SK-N-SH (cell line): ENCODE measurements at regions not wholly inside any gene's neighbourhood (a gene's known extent, or its start where the extent isn't known, plus 50 kb on each side); places are given as distances from the start of the nearest gene placed in this dataset.
A peak's percentile ranks its signal among the peaks of the same experiment; 100 is the strongest.

Experiments
- CTCF ChIA-PET: fragments of 300-600, 350-600 bp; formaldehyde crosslinking; extraction: SDS; loops from one replicate; lab custom pipeline; 2021; lab: Yijun Ruan, JAX
- POLR2A ChIA-PET: fragments of 350-600 bp; sonication (Branson Sonifier 250); formaldehyde crosslinking; extraction: SDS; loops from one replicate; lab custom pipeline; 2020; ENCODE audit warnings: antibody characterized with exemption, inconsistent platforms; lab: Yijun Ruan, JAX
- DNase-seq: peaks from one replicate; pipeline ENCODE4 v3.0.0; 2012
- H2AFZ ChIP-seq: fragments of 200-600 bp; sonication (generic); 2 replicates; pipeline ENCODE4 v1.8.1; 2016; ENCODE audit warnings: antibody characterized with exemption, mild to moderate bottlenecking, low read depth
- H3F3A ChIP-seq: fragments of 200-600 bp; sonication (generic); replicated peaks from 2 replicates; pipeline ENCODE3; 2016; ENCODE audit warnings: antibody characterized with exemption, mild to moderate bottlenecking; ENCODE audit not compliant: insufficient read depth
- H3K27ac ChIP-seq, 2 experiments: fragments of 200-500 bp in 1 of 2; fragments of 200-600 bp in 1 of 2; sonication (Bioruptor generic) in 1 of 2; sonication (generic), shearing (Covaris generic) in 1 of 2; 2 replicates each; pipeline versions ENCODE4 v1.5.1 to v1.6.1; 2014 to 2016; ENCODE audit warnings: low read depth in 2 of 2, inconsistent platforms in 1 of 2, low read length in 1 of 2, mild to moderate bottlenecking in 1 of 2, mixed read lengths in 1 of 2
- H3K27me3 ChIP-seq: fragments of 200-600 bp; sonication (generic), shearing (Covaris generic); 2 replicates; pipeline ENCODE4 v1.6.1; 2016; ENCODE audit warnings: mixed run types; ENCODE audit not compliant: insufficient read depth
- H3K36me3 ChIP-seq, 2 experiments: fragments of 200-500 bp in 1 of 2; fragments of 200-600 bp in 1 of 2; sonication (Bioruptor generic) in 1 of 2; sonication (generic) in 1 of 2; replicated peaks in 1 of 2; 2 replicates each; pipeline versions ENCODE3 to v1.5.1; 2014 to 2016; ENCODE audit warnings: low read length in 1 of 2, mild to moderate bottlenecking in 1 of 2; ENCODE audit not compliant: insufficient read depth in 2 of 2, control insufficient read depth in 1 of 2
- H3K4me1 ChIP-seq, 2 experiments: fragments of 200-500 bp in 1 of 2; fragments of 200-600 bp in 1 of 2; sonication (Bioruptor generic) in 1 of 2; sonication (generic), shearing (Covaris generic) in 1 of 2; 2 replicates each; pipeline versions ENCODE4 v1.5.1 to v1.6.1; 2014 to 2016; ENCODE audit warnings: low read depth in 1 of 2, low read length in 1 of 2, mixed run types in 1 of 2; ENCODE audit not compliant: insufficient read depth in 2 of 2, control insufficient read depth in 1 of 2
- H3K4me2 ChIP-seq: fragments of 200-600 bp; sonication (generic), shearing (Covaris generic); 2 replicates; pipeline ENCODE4 v1.6.1; 2017; ENCODE audit warnings: mixed run types
- H3K4me3 ChIP-seq, 2 experiments: fragments of 200-500 bp in 1 of 2; fragments of 200-600 bp in 1 of 2; sonication (Bioruptor generic) in 1 of 2; sonication (generic), shearing (Covaris generic) in 1 of 2; 2 replicates each; pipeline versions ENCODE4 v1.5.1 to v1.8.1; 2014 to 2016; ENCODE audit warnings: low read depth in 2 of 2, inconsistent platforms in 1 of 2, low read length in 1 of 2, mild to moderate bottlenecking in 1 of 2, mixed read lengths in 1 of 2, moderate library complexity in 1 of 2
- H3K79me2 ChIP-seq: fragments of 200-600 bp; sonication (generic); 2 replicates; pipeline ENCODE4 v1.8.1; 2017; ENCODE audit warnings: mild to moderate bottlenecking; ENCODE audit not compliant: insufficient read depth
- H3K9ac ChIP-seq: fragments of 200-600 bp; sonication (generic); 2 replicates; pipeline ENCODE4 v1.6.1; 2017; ENCODE audit warnings: mixed run types
- H3K9me2 ChIP-seq: fragments of 200-600 bp; sonication (generic); 2 replicates; pipeline ENCODE4 v1.6.1; 2017; ENCODE audit warnings: mixed run types
- H3K9me3 ChIP-seq: fragments of 200-600 bp; sonication (generic); 2 replicates; pipeline ENCODE4 v1.6.1; 2017; ENCODE audit warnings: mixed run types, mild to moderate bottlenecking, moderate library complexity
- H4K20me1 ChIP-seq: fragments of 200-600 bp; sonication (generic); 2 replicates; pipeline ENCODE4 v1.6.1; 2017; ENCODE audit warnings: mild to moderate bottlenecking, mixed run types; ENCODE audit not compliant: insufficient read depth
- FOXJ3 ChIP-seq: sonication (generic); formaldehyde crosslinking; IDR thresholded peaks from 2 replicates; pipeline ENCODE4 v1.5.1; 2020; ENCODE audit warnings: mild to moderate bottlenecking, missing genetic modification reagents
- GABPA ChIP-seq: IDR thresholded peaks from 2 replicates; pipeline ENCODE4 v1.4.0; 2012; ENCODE audit warnings: low read depth, mild to moderate bottlenecking
- GATA2 ChIP-seq: sonication (generic); formaldehyde crosslinking; IDR thresholded peaks from 2 replicates; pipeline ENCODE4 v1.5.0; 2020; ENCODE audit warnings: mild to moderate bottlenecking, missing genetic modification reagents
- MXI1 ChIP-seq: IDR thresholded peaks from 2 replicates; pipeline ENCODE4 v1.6.1; 2012; ENCODE audit warnings: mild to moderate bottlenecking, low read depth, low read length, improper control_type of control experiment
- POLR2AphosphoS5 ChIP-seq: IDR thresholded peaks from 2 replicates; pipeline ENCODE4 v1.6.1; 2012; ENCODE audit warnings: low read depth, low read length
- RAD21 ChIP-seq: IDR thresholded peaks from 2 replicates; pipeline ENCODE4 v1.6.1; 2012; ENCODE audit warnings: mild to moderate bottlenecking, low read length
- SMC3 ChIP-seq: IDR thresholded peaks from 2 replicates; pipeline ENCODE4 v1.6.1; 2012; ENCODE audit warnings: low read depth, low read length, improper control_type of control experiment
- WGBS: methylation state at CpG from one replicate; pipeline ENCODE4 v1.1.6; 2017; ENCODE audit warnings: low lambda C conversion rate; 5-methylcytosine and 5-hydroxymethylcytosine counted together
- TF ChIP-seq, protein P1 (sequence below): IDR thresholded peaks from 2 replicates; pipeline ENCODE4 v1.4.0; 2012; ENCODE audit warnings: low read depth, borderline replicate concordance
- TF ChIP-seq, protein P2 (sequence below): fragments of 200-600 bp; sonication (generic); IDR thresholded peaks from 2 replicates; pipeline ENCODE4 v1.6.1; 2017; ENCODE audit warnings: antibody characterized with exemption, mild to moderate bottlenecking, moderate library complexity

DNA sequence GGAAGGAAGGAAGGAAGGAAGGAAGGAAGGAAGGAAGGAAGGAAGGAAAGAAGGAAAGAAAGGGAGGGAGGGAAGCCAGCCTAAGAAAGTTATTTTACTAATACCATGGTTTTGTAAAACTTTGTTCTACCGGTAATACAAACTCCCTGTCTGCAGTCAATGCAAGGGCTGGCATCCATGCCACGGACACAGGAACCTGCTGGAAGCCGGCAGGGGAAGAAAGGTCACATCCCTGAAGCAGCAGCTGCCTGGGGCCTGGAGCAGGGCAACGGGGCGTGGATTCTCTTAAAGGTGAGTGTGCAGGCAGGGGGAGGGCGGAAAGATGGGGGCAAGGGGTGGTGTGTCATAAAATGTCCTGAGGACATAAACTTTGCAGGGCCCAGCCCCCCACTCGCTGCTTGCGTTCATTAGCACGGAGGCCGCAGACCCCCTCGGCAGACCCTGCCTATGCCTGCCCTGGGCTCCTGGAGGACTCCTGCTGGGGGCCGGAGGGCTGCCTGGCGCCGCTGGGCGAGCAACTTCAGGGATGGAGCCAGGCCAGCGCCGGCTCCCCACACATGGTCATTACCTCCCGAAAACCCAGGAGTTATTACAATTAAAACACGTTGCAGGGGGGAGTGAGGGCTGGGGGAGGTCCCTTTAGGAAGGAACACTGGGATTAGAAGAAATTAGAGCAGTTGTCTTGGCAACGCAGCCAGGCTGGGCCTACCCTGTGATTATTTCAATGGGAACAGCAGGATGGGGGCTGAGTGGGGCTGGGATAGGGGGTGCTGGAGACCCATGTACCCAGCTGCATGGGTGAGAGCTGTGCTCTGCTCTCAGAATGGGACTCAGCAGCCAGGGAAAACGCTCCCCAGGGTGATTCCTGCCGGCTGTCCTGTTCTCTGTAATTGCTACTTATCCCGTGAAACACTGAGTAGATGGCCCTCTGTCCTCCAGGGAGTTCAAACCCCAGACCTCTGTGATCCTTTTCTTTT is 257.9 kb downstream of the SOX9 start:
- Histone ChIP-seq H3F3A (peaks cover 3% of the 10 kb centered on the region), H3K27me3 (no peaks in the 10 kb centered on the region), H4K20me1 (no peaks in the 10 kb centered on the region), H3K79me2 (no peaks in the 10 kb centered on the region), H3K4me1 (peaks cover 29 to 73% of the 10 kb centered on the region in 2 experiments), H3K4me3 (no peak overlapping the region), H2AFZ (no peak overlapping the region), H3K36me3 (no peaks in the 10 kb centered on the region), H3K9me3 (no peaks in the 10 kb centered on the region), H3K27ac (peak overlapping the region in 1 of 2 experiments; percentile 62; a peak in 2 of 4 replicates), H3K9me2 (no peaks in the 10 kb centered on the region), H3K9ac (no peak overlapping the region), H3K4me2 (no peak overlapping the region)
- WGBS = 94% methylated on average over 23 of the region's 23 CpGs
- TF ChIP-seq, protein P1, sequence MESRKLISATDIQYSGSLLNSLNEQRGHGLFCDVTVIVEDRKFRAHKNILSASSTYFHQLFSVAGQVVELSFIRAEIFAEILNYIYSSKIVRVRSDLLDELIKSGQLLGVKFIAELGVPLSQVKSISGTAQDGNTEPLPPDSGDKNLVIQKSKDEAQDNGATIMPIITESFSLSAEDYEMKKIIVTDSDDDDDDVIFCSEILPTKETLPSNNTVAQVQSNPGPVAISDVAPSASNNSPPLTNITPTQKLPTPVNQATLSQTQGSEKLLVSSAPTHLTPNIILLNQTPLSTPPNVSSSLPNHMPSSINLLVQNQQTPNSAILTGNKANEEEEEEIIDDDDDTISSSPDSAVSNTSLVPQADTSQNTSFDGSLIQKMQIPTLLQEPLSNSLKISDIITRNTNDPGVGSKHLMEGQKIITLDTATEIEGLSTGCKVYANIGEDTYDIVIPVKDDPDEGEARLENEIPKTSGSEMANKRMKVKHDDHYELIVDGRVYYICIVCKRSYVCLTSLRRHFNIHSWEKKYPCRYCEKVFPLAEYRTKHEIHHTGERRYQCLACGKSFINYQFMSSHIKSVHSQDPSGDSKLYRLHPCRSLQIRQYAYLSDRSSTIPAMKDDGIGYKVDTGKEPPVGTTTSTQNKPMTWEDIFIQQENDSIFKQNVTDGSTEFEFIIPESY = no peak
- TF ChIP-seq GABPA = no peak
- no peak for TF ChIP-seq GATA2 (CRISPR knock-in tag)
- TF ChIP-seq MXI1 = no peak
- TF ChIP-seq SMC3 = no peak
- TF ChIP-seq FOXJ3 = no peak
- TF ChIP-seq RAD21 = no peak
- ChIA-PET POLR2A (no interaction called here), CTCF (interaction anchor here (0.7 to 5.5 kb wide), 5 partner anchors 22 to 658 kb away, joined by 3 to 25 read pairs (median 4); no protein-coding TSS in a partner anchor)
- peak; percentile 56 for DNase-seq

DNA sequence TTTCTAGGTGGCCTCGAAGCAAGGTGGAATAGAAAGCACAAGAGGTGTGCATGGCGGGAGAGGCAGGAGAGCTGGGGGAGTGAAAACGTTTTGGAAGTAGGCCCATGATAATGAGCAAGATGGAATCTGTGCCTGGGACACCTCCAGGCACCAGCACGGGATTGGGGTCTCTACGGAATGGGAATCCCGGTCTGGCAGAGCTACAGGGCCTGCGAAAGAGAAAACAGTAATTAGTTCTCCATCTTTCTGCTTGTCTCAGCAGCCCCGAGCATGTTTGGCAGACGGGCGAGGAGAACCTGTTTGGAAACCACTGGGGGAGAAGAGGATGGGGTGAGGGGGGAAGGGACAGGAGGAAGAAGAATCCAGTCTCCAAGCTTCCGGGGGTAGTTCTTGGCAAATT is 258.7 kb downstream of the SOX9 start:
- Histone ChIP-seq H3K27ac (peak overlapping the region in 1 of 2 experiments; percentile 62; a peak in 2 of 4 replicates), H3F3A (no peaks in the 10 kb centered on the region), H3K4me1 (peaks cover 20 to 65% of the 10 kb centered on the region in 2 experiments), H3K4me3 (no peak overlapping the region), H3K4me2 (no peak overlapping the region), H3K9ac (no peak overlapping the region), H3K27me3 (no peaks in the 10 kb centered on the region)
- CTCF ChIA-PET = interaction anchor here (0.9 to 5.5 kb wide), 7 partner anchors 10 to 259 kb away, joined by 3 to 25 read pairs (median 4); partner anchors contain the start of gene SOX9
- 90% methylated on average over 11 of the region's 11 CpGs for WGBS
- TF ChIP-seq POLR2AphosphoS5 (no peak), RAD21 (no peak)
- TF ChIP-seq, protein P2, sequence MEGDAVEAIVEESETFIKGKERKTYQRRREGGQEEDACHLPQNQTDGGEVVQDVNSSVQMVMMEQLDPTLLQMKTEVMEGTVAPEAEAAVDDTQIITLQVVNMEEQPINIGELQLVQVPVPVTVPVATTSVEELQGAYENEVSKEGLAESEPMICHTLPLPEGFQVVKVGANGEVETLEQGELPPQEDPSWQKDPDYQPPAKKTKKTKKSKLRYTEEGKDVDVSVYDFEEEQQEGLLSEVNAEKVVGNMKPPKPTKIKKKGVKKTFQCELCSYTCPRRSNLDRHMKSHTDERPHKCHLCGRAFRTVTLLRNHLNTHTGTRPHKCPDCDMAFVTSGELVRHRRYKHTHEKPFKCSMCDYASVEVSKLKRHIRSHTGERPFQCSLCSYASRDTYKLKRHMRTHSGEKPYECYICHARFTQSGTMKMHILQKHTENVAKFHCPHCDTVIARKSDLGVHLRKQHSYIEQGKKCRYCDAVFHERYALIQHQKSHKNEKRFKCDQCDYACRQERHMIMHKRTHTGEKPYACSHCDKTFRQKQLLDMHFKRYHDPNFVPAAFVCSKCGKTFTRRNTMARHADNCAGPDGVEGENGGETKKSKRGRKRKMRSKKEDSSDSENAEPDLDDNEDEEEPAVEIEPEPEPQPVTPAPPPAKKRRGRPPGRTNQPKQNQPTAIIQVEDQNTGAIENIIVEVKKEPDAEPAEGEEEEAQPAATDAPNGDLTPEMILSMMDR = no peak
- TF ChIP-seq, protein P1 = no peak
- TF ChIP-seq, all 33 proteins: peak for 0
- POLR2A ChIA-PET = interaction anchor here (1.5 kb wide), 1 partner anchor 17 kb away, joined by 5 read pairs; no protein-coding TSS in a partner anchor
- H3K36me3 ChIP-seq = no peaks in the 10 kb centered on the region
- H3K9me2 ChIP-seq = no peaks in the 10 kb centered on the region
- no peaks in the 10 kb centered on the region for H4K20me1 ChIP-seq
- H3K79me2 ChIP-seq = no peaks in the 10 kb centered on the region
- DNase-seq = no peak
- H2AFZ ChIP-seq = no peak overlapping the region
- H3K9me3 ChIP-seq = no peaks in the 10 kb centered on the region
